Activated CD4-positive, alpha-beta T cell treated with anti-CD3 and anti-CD28 coated beads, Interleukin-2, Interleukin-6, amounts not matched to agents 100 ng/mL and 50 ng/mL, durations not matched to agents 16 hours and 8 hours (primary cell): ENCODE measurements at regions not wholly inside any gene's neighbourhood (a gene's known extent, or its start where the extent isn't known, plus 50 kb on each side); places are given as distances from the start of the nearest gene placed in this dataset.

Experiments used
- DNase-seq: peaks from one replicate; pipeline ENCODE4 v3.0.0-alpha.2; 2020

- DNase-seq, result no peak
These were observed 60.8 kb downstream of the NSMCE3 start for GRCh38 chr15:29208836-29209235.

DNA sequence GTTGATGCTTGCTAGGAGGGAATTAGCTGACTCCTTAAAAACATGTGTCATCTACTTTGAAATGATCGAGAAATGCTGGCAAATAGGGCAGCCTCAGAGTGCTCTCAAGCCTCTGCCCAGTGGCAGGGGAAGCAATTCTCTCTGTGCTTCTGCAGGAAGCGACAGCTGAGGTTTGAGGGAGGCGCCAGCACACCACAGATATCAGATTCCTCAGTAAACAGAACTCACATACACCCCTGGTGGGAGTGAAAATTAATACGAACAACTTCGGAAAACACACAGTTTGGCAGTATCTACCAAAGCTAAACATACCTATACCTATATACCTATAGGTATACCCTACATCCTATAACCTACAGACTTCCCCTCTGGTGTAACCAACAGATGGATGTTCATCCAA, 61.3 kb downstream of the NSMCE3 start:
- no peak for DNase-seq

- DNase-seq, result no peak
These were observed 61.9 kb downstream of the NSMCE3 start for GRCh38 chr15:29207758-29208108.

DNA sequence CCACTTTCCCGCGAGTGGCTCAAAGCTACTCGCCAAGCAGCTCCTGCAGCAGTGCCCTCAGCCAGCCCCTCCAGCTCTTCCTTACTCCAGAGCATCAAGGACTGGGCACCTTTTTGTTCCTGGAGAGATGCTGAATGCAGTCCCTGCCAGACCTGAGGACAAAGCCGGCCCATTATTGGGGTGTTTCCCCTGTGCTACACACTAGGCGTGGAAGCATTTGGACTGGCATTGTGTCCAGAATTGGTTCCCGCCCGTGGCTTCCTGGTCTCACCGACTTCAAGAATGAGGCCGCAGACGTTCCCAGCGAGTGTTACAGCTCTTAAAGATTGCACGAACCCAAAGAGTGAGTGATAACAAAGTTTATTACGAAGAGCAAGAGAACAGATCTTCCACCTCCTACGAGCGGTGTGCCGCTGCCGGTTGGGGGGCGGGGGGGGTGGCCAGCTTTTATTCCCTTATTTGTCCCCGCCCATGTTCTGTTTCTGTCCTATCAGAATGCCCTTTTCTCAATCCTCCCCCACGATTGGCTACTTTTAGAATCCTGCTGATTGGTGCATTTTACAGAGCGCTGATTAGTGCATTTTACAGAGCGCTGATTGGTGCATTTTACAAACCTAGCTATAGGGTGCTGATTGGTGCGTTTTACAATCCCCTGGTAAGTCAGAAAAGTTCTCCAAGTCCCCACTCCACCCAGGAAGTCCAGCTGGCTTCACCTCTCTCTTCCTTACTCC, 62.4 kb downstream of the NSMCE3 start:
- DNase-seq, result no peak

- no peak for DNase-seq
These were observed 64.4 kb downstream of the NSMCE3 start for GRCh38 chr15:29205186-29205585.

- no peak for DNase-seq
These were observed 65.3 kb downstream of the NSMCE3 start for GRCh38 chr15:29204369-29204755.

- no peak for DNase-seq
These were observed 65.8 kb downstream of the NSMCE3 start for GRCh38 chr15:29203718-29204368.

GRCh38 chr15:29196722-29197121, 72.9 kb downstream of the NSMCE3 start:
- DNase-seq, result no peak

- no peak for DNase-seq
These were observed 73.3 kb downstream of the NSMCE3 start for GRCh38 chr15:29196290-29196689.

- no peak for DNase-seq
These were observed 74.8 kb downstream of the NSMCE3 start for GRCh38 chr15:29194866-29195265.

DNA sequence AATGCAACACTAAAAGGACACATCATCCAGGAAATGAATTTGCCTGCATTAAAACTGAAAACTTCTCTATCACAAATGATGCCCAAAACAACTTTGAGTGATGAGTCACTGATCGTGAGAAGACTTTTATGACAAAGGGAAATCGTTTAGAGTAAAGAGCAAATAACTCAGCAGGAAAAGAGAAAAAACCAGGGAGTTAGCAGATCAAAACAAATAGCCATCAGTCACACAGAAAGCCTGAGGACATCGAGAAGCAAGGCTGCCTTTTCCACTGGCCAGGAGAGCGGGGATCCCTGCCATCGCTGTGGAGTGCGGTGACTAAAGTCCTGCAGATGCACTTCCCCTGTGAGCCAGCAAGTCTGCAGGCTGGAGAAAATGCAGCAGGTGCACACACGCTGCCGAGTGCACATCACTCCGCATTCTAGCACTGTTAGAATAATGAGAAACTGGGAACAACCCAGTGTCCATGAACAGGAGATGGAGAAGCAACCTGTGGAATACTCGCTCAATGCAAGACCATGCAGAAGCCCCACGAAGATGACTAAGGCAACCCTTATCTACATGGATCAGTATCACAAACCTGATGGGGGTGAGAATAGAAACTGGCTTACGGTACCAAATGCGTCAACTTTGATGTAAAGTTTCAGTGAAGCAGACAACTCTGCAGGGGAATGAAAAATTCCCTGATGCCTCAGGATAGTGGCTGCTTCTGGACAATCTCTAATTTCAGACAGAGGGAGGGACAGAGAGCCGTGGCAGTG, 86.4 kb downstream of the NSMCE3 start:
- peak; percentile 59 for DNase-seq

DNA sequence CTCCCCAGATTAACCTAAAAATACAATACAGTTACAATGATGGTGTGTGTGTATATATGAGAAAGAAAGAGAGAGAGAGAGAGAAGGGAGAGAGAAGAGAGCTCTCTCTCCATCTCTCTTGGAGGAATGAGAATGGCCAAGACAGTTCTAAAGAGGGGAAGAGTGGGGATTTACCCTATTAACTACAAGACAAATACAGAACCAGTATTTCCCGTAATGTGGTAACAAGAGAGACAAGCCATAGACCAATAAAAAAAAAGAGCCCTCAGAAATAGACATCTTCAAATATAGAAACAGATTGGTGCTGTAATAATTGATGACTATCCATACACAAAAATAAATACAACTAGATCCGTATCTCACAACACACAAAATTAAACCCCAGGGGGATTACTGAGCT, 87.0 kb downstream of the NSMCE3 start:
- no peak for DNase-seq

DNA sequence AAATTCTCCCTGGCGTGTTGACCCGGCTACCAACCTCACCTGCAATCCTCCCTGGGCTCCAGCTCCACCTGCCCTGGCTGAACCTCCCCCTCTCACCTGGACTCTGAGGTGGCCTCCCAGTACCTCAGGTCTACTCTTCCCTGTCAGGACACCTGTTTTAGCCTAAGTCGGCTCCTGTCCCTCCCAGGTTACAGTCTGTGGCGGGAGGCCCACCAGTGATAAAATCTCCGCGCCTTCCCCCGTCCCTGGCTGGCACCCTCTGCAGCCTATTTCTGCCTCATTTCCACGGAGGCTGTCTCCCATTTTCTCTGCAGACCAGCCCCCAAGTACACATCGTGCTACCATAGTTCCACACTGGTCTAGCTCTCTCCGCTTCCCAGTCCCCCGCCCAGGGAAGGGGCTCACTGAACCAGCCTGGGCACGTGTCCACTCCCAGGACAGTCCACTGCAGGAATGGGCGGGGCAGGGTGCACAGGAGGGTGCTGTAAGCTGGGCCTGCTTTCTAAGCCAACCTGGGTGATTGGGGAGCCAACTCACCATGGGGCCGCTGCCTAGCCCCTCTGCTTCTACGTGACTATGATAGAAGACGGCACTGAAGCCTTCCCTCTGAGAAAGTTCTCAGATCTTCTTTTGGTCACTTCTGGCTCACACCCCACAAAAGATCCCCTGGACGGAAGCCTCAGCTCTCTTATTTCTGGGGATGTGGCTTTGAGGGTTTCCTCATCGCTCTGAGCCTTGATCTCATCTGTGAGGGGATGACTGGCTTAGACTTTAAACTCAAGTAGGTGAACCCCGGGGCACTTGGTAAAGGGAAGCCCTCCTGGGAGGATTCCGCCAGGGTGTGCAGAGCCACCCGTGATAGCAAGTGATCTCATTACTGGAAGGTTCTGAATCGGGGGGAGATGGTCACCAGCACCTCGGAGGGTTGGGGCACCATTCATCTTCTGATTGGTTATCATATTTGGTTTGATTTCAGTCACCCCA, 96.6 kb downstream of the NSMCE3 start:
- no peak for DNase-seq

GRCh38 chr15:29170521-29170920, 99.1 kb downstream of the NSMCE3 start:
- no peak for DNase-seq
